Endodermal cell (in vitro differentiated cells): ENCODE measurements at regions not wholly inside any gene's neighbourhood (a gene's known extent, or its start where the extent isn't known, plus 50 kb on each side); places are given as distances from the start of the nearest gene placed in this dataset.

Experiments used
- DNase-seq: peaks from one replicate; pipeline ENCODE4 v3.0.0-alpha.2; 2017
- H3K27ac ChIP-seq: 2 replicates; pipeline ENCODE4 v1.5.1; 2013; ENCODE audit warnings: mild to moderate bottlenecking, low read depth, low read length, moderate library complexity
- H3K27me3 ChIP-seq: 2 replicates; pipeline ENCODE4 v1.6.1; 2013; ENCODE audit warnings: mild to moderate bottlenecking, low read length, moderate library complexity; ENCODE audit not compliant: insufficient read depth, control insufficient read depth, poor library complexity, severe bottlenecking
- H3K36me3 ChIP-seq: 2 replicates; pipeline ENCODE4 v1.7.0; 2013; ENCODE audit warnings: mild to moderate bottlenecking, low read length, moderate library complexity; ENCODE audit not compliant: control insufficient read depth, insufficient read depth
- H3K4me1 ChIP-seq: one replicate; pipeline ENCODE4 v1.7.0; 2013; ENCODE audit warnings: low read length; ENCODE audit not compliant: control insufficient read depth, insufficient read depth
- H3K4me3 ChIP-seq: 2 replicates; pipeline ENCODE4 v1.5.1; 2013; ENCODE audit warnings: mild to moderate bottlenecking, low read length, moderate library complexity
- H3K9ac ChIP-seq: 2 replicates; pipeline ENCODE4 v1.6.1; 2013; ENCODE audit warnings: mild to moderate bottlenecking, low read length, moderate library complexity; ENCODE audit not compliant: poor library complexity, severe bottlenecking; ENCODE audit errors: extremely low read depth
- H3K9me3 ChIP-seq: 2 replicates; pipeline ENCODE4 v1.6.1; 2013; ENCODE audit warnings: mild to moderate bottlenecking, low read length, moderate library complexity; ENCODE audit not compliant: control insufficient read depth
- H3K27ac Mint-ChIP-seq: 2 replicates; pipeline ENCODE4 v1.8.0; 2020; ENCODE audit warnings: mixed read lengths
- H3K27me3 Mint-ChIP-seq: 2 replicates; pipeline ENCODE4 v1.8.0; 2021; ENCODE audit warnings: mild to moderate bottlenecking, mixed read lengths; ENCODE audit not compliant: insufficient read depth
- H3K36me3 Mint-ChIP-seq: 2 replicates; pipeline ENCODE4 v1.8.0; 2020; ENCODE audit warnings: low read depth, mixed read lengths
- H3K4me1 Mint-ChIP-seq: 2 replicates; pipeline ENCODE4 v1.8.0; 2020; ENCODE audit warnings: mixed read lengths
- H3K4me3 Mint-ChIP-seq: 2 replicates; pipeline ENCODE4 v1.8.0; 2020; ENCODE audit warnings: mild to moderate bottlenecking, moderate library complexity, mixed read lengths
- H3K9me3 Mint-ChIP-seq: 2 replicates; pipeline ENCODE4 v1.8.0; 2020; ENCODE audit warnings: mild to moderate bottlenecking, mixed read lengths
- CTCF ChIP-seq: fragments of 200-600 bp; sonication (generic); conservative IDR thresholded peaks from 2 replicates; pipeline ENCODE4 v1.5.0; 2021; ENCODE audit warnings: antibody characterized with exemption, mild to moderate bottlenecking
- WGBS, 2 experiments: methylation state at CpG; one replicate each; pipeline versions ENCODE4 v1.1.5 to v1.1.7; 2013; ENCODE audit warnings: missing lambda C conversion rate in 2 of 2, mixed read lengths in 1 of 2; ENCODE audit not compliant: insufficient coverage in 1 of 2, insufficient read length in 1 of 2; 5-methylcytosine and 5-hydroxymethylcytosine counted together

GRCh38 chr15:53310709-53311108 is 448.8 kb downstream of the WDR72 start:
- Mint-ChIP-seq H3K4me3 (no peak overlapping the region), H3K27ac (no peak overlapping the region), H3K4me1 (peaks cover 24% of the 10 kb centered on the region), H3K36me3 (no peaks in the 10 kb centered on the region), H3K27me3 (peaks cover 1% of the 10 kb centered on the region), H3K9me3 (no peaks in the 10 kb centered on the region)
- no peak overlapping the region for H3K27ac ChIP-seq
- no peak overlapping the region for H3K4me3 ChIP-seq
- no peaks in the 10 kb centered on the region for H3K9me3 ChIP-seq
- no peak for DNase-seq
- H3K4me1 ChIP-seq = peaks cover 16% of the 10 kb centered on the region
- 94% methylated on average over 1 of the region's 1 CpG; no CpG with 5 or more reads in 1 of the 2 experiments for WGBS, 2 experiments
- H3K27me3 ChIP-seq = no peaks in the 10 kb centered on the region
- no peak overlapping the region for H3K9ac ChIP-seq
- no peak for TF ChIP-seq CTCF
- no peaks in the 10 kb centered on the region for H3K36me3 ChIP-seq

DNA sequence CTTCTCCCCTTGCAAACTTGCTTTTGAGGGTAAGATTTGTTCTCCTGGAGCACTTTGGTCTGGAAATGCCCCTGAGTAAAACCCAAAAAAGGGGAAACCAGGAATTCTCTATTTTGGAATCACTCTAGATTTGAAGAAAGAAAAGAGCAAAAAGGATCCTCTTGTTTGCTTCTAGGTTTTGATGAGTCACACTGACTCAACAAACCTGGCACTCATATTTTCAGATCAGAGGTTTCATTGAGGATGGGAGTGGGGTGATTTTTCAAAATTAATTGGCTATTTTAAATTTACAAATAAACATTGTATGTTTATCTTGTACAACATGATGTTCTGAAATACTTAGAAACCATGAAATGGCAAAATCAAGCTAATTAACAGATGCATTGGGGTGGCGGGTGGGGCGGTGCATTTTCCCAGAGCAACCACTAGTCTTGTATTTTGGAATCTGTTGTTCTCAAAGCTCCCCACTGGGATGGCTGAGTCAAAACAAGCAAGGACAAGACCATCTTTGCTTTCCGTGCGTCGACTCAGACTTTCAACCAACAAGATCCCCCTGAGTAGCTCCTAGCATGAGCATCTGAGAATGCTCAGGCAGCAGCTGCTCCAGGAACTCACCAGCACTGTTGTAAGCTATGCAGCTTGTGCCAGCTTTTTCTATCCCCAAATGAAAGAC is 451.4 kb downstream of the WDR72 start:
- no peak overlapping the region for H3K27ac ChIP-seq
- peaks cover 1% of the 10 kb centered on the region for H3K27me3 Mint-ChIP-seq
- no peaks in the 10 kb centered on the region for H3K36me3 Mint-ChIP-seq
- H3K9me3 Mint-ChIP-seq = no peaks in the 10 kb centered on the region
- DNase-seq = peak; percentile 76
- H3K4me1 Mint-ChIP-seq = peaks cover 11% of the 10 kb centered on the region
- no peak overlapping the region for H3K4me3 ChIP-seq
- WGBS, 2 experiments = 88 to 91% methylated on average over 5 of the region's 5 CpGs
- H3K27ac Mint-ChIP-seq = no peak overlapping the region
- peaks cover 8% of the 10 kb centered on the region for H3K4me1 ChIP-seq
- H3K9ac ChIP-seq = no peak overlapping the region
- no peaks in the 10 kb centered on the region for H3K9me3 ChIP-seq
- no peak overlapping the region for H3K4me3 Mint-ChIP-seq
- no peaks in the 10 kb centered on the region for H3K36me3 ChIP-seq
- no peaks in the 10 kb centered on the region for H3K27me3 ChIP-seq
- peak; percentile 59 for TF ChIP-seq CTCF

DNA sequence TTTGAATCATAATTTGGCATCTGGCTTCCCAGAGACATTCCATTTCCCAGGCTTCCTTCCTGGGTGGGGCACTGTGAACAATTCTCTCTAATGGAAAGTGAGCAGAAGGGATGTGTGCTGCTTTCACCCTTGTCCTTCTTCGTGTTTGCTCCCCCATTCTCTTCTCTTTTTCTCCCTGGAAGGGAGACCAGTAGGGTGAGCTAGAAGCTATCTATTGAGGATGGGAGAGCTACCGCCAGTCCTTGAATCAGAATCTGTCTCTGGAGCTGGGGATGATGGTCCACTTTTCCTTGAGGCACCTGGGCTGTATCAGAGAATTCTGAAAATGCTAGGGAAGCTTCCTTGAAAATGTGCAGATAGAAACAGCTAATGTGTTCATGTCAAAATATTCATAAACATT is 453.9 kb downstream of the WDR72 start:
- H3K4me1 Mint-ChIP-seq = peaks cover 6% of the 10 kb centered on the region
- no peak overlapping the region for H3K9ac ChIP-seq
- H3K27me3 Mint-ChIP-seq = no peaks in the 10 kb centered on the region
- no peaks in the 10 kb centered on the region for H3K36me3 ChIP-seq
- no peak for DNase-seq
- no peak overlapping the region for H3K4me3 ChIP-seq
- H3K27me3 ChIP-seq = no peaks in the 10 kb centered on the region
- no peaks in the 10 kb centered on the region for H3K9me3 ChIP-seq
- no peak overlapping the region for H3K27ac Mint-ChIP-seq
- no peaks in the 10 kb centered on the region for H3K4me1 ChIP-seq
- H3K27ac ChIP-seq = no peak overlapping the region
- no peaks in the 10 kb centered on the region for H3K36me3 Mint-ChIP-seq
- no peak overlapping the region for H3K4me3 Mint-ChIP-seq
- WGBS, 2 experiments = 80 to 85% methylated on average over 2 of the region's 2 CpGs
- TF ChIP-seq CTCF = no peak
- H3K9me3 Mint-ChIP-seq = no peaks in the 10 kb centered on the region
